ENCODE measurements at regions not wholly inside any gene's neighbourhood (a gene's known extent, or its start where the extent isn't known, plus 50 kb on each side); places are given as distances from the start of the nearest gene placed in this dataset.
"Not testable (repeated sequence)": the region's sequence is repeated elsewhere in the genome, so short reads cannot be mapped to it uniquely, and the experiment has no call there.

DNA sequence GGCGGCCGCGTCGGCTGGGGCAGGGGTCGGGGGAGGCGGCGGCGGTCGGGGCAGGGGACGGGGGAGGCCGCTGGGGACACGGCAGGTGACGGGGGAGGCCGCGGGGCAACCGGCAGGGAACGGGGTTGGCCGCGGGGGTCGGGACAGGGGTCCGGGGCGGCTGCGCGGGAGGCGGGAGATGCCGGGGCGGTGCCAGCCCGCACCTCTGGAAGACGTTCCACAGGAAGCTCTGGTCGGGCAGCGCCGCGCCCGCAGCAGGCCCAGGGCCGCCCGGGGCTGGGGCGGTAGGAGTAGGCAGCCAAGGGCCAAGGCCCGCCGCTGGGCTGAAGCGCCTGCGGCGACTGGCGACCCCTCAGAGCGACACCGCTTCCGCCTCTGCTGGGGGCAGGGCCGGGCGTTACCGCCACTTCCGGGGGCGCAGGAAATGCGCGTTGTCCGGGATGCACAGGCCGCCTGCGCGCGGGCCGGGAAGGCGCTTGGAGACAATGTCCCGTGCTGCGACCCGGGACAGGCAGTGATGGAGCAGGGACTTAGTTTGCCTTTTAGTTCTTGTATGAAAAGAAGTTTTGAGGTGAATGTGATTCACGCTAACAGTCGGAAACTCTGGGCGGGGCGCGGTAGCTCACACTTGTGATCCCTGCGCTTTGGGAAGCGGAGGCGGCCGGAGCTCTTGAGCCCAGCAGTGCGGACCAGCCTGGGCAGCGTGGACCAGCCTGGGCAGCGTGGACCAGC lies 110.0 kb upstream of the LPCAT1 start:
- DNase-seq = peak; percentile 79

DNA sequence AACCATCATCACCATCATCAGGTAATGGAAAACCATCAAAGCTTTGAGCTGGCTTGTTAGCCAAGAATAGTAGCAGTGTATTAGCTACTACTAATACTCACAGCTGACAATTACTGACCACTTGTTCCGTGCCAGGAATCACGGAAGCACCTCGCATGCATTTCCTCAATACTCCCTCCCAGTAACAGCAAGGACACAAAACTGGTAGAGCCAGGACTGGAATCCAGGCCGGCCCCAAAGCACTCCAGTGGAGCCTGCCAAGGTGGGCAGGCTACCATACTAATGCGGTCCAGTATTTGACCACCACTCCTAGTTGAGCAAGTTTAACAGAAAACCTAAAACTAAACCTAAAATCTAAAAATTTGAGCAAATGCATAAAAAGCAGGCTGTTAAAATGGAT lies 107.2 kb upstream of the LPCAT1 start:
- not testable (repeated sequence) for DNase-seq

DNA sequence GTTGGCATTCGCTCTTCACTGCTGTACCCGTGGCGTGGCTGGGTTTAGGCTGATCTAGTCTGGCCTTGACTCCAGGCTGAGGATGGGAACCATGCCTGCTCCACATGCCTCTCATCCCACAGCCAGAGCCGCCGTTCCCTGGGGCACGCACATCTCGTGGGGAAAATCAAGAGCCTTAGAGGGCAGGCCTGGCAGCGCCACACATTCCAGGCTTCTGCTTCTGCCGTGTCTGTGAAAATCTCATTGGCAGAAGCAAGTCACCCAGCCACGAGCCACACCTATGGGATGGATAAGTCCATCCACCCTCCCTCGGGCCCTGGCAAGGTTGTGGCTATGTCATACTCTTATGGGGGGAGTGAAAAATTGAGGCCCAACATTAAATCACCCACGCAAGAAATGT lies 102.6 kb upstream of the LPCAT1 start:
- not testable (repeated sequence) for DNase-seq

DNA sequence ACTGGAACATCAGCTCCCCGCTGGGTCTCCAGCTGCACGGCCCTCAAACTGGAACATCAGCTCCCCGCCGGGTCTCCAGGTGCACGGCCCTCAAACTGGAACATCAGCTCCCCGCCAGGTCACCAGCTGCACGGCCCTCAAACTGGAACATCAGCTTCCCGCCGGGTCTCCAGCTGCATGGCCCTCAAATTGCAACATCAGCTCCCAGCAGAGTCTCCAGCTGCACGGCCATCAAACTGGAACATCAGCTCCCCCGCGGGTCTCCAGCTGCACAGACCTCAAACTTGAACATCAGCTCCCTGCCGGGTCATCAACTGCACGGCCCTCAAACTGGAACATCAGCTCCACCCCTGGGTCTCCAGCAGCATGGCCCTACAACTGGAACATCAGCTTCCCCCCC lies 95.8 kb upstream of the LPCAT1 start:
- not testable (repeated sequence) for DNase-seq

DNA sequence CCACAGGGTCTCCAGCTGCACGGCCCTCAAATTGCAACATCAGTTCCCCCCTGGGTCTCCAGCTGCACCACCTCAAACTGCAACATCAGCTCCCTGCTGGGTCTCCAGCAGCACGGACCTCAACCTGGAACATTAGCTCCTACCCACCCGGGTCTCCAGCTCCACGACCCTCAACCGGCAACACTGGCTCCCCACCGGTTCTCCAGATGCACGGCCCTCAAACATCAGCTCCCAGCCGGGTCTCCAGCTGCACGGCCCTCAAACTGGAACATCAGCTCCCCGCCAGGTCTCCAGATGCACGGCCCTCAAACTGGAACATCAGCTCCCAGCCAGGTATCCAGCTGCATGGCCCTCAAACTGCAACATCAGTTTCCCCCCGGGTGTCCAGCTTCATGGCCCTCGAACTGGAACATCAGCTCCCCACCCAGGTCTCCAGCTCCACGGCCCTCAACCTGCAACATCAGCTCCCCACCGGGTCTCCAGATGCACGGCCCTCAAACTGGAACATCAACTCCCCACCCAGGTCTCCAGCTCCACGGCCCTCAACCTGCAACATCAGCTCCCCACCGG lies 94.6 kb upstream of the LPCAT1 start:
- not testable (repeated sequence) for DNase-seq

DNA sequence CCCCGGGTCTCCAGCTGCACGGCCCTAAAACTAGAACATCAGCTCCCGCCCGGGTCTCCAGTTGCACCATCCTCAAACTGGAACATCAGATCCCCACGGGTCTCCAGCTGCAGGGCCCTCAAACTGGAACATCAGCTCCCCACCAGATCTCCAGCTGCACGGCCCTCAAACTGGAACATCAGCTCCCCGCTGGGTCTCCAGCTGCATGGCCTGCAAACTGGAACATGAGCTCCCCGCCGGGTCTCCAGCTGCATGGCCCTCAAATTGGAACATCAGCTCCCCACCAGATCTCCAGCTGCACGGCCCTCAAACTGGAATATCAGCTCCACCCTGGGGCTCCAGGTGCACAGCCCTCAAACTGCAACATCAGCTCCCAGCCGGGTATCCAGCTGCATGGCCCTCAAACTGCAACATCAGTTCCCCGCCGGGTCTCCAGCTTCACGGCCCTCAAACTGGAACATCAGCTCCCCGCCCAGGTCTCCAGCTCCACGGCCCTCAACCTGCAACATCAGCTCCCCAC lies 93.5 kb upstream of the LPCAT1 start:
- DNase-seq = not testable (repeated sequence)

DNA sequence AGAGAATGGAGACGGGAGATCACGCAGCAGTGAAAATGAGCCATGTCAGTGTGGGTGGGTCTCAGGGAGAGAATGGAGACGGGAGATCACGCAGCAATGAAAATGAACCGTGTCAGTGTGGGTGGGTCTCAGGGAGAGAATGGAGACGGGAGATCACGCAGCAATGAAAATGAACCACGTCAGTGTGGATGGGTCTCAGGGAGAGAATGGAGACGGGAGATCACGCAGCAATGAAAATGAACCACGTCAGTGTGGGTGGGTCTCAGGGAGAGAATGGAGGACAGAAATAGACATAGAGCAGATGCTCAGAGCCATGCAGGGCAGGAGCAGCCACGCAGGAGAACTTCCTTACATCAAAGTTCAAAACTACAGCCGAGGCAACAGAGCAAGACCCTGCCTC lies 89.8 kb upstream of the LPCAT1 start:
- DNase-seq = not testable (repeated sequence)

DNA sequence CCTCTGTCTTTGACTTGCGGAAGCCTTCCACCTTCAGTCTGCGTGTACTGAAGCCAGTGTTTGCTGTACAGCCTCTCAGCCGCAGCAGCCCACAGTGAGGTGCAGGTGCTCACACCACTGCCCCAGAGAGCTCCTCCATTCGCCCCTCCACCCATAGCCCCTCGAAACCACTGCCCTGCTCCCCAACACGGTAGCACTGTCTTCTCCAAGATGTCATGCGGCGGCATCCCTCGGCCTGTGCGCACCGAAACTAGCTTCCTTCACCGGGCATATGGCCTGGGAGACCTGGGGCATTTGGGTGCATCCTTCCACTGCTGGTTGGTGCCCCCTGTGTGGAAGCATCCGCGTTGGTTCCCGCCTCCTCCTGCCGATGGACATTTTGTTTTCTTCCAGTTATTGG lies 86.8 kb upstream of the LPCAT1 start:
- DNase-seq = not testable (repeated sequence)

DNA sequence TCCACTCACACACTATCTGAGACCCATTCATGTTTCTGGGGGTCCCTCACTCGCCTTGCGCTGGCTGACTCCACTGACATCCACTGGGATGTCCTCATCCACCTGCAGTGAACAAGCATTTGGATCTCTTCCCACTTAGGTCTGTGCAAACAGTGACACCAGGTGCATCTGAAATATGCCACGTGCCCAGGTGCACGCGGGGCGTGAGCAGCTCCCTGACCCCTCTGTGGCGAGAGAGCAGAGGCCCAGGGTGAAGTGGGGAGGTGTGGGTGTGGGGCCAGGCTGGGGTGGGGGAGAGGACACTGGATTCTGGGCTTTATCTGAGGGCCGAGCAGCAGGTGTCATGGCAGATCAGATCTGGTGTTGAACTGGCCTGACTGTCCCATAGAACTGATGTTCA lies 85.4 kb upstream of the LPCAT1 start:
- not testable (repeated sequence) for DNase-seq

DNA sequence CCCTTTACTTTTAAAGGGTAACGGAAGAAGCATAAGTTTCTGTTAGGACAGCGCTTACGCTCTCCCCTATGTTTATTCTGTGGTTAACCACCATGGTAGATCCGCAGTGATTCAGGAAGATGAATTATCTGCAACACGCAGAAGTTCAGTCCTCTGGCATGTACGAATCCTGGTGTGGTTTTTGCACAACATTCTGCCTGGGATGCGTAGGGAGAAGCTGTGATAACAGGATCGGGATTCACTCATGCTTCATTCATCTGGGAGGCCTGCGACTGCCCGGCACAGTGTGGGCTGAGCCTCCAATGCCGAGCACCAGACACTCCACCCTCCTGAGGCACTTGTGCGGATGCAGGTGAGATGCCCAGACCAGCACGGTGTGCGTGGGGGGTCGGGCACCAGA lies 84.6 kb upstream of the LPCAT1 start:
- DNase-seq = not testable (repeated sequence)

DNA sequence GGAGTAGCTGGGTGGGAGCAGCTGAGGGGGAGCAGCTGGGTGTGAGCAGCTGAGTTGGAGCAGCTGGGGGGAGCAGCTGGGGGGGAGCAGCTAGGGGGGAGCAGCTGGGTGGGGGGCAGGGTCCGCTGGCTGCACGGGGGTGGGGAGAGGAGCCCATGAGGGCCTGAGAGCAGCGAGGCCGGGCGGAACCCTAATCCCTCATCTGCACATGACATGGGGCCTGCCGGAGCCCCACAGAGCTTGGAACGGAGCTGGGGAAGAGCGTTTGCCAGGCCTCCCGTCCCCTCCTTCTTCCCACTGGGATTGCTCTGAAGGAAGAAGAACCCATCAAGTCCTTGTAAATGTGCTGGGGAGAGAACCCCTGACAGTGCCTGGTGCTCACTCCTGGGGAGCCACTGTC lies 83.2 kb upstream of the LPCAT1 start:
- not testable (repeated sequence) for DNase-seq

DNA sequence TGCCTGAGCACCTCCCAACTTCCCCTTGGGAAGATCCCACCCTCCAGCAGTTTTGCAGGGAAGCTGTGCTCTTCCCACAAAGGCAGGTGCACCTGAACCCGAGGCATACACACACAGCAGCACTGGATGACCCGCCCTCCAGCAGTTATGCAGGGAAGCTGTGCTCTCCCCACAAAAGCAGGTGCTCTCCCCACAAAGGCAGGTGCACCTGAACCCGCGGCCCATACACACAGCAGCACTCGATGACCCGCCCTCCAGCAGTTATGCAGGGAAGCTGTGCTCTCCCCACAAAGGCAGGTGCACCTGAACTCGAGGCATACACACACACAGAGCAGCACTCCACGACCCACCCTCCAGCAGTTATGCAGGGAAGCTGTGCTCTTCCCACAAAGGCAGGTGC lies 80.2 kb upstream of the LPCAT1 start:
- not testable (repeated sequence) for DNase-seq

DNA sequence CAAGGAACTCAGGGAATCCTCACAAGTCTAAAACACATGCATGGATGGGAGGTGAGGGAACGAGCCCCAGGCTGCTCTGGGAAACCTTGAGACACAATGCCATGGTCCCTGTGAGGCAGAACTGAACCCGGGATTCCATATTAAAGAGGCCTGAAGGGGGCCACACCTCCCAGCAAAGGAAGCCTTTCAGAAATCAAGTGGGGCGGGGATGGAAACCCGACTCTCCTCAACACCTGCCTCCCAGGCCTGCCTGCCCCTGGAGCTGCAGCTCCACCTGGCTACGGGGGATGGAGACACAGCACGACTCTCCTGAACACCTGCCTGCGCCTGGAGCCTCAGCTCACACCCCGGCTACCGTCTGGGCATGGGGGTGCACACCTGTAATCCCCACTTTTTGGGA lies 77.8 kb upstream of the LPCAT1 start:
- not testable (repeated sequence) for DNase-seq

DNA sequence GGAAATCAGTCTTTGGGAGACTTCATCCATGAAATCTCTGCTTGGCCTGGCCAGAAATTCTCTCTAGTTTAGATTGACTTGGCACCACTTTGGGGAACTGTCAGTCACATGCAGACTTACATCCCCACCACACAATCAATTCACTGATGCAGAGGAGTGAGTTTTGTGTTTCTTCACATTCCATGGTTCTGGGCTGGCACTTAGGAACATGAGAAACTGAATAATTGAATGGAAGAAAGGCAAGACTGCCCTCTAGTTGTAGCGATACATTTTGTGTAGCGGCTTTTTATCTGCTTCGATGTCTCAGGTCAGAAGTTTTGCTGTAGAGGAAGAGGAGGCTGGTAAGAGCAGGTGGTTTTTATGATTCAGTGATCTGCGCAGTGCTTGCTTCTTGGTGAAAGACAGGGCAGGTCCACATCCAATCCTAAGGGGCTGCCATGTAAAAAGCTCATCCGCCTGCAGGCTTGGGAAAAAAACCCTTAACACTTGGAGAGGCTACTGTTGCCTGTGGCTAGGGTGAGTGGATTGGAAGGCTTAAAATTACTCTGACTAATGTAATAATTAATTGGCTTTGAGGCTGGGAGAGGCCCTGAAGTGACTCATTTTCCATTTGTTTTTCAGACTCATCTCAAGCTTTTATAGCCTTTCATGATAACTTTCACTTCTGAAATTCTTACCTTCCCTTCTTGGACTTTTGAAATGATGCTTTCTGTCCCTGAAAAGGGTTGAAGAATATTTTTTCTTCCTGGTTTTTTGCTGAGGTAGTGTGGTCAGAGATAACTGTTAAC lies 75.4 kb upstream of the LPCAT1 start:
- not testable (repeated sequence) for DNase-seq

DNA sequence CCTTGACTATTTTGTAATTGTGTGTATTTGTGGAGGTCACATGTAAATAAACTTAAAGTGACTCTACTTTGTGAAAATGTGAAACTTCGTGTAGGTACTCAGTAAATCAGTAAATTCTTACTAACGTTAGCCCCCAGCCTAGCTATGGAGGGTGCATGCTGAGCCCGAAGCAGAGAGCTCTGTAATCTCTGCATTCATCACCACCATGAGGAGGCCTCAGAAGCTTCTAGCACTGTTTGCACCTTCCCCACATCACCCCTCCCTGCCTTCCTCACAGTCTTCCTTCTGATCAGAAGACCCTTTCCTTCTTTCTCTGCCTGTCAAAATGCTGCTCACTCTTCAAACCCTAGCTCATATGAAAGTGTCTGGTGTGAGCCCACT lies 73.3 kb upstream of the LPCAT1 start:
- not testable (repeated sequence) for DNase-seq

DNA sequence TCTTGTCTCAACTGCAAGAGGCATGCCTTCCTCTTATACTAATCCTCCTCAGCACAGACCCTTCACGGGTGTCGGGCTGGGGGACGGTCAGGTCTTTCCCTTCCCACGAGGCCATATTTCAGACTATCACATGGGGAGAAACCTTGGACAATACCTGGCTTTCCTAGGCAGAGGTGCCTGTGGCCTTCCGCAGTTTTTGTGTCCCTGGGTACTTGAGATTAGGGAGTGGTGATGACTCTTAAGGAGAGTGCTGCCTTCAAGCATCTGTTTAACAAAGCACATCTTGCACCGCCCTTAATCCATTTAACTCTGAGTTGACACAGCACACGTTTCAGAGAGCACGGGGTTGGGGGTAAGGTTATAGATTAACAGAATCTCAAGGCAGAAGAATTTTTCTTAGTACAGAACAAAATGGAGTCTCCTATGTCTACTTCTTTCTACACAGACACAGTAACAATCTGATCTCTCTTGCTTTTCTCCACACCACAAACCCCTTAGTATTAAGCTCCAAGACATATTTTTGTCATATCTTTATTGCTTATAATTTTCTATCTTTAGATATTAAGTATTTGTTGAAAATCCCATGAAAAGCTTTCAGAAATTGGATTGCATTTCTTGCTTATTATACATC lies 72.8 kb upstream of the LPCAT1 start:
- not testable (repeated sequence) for DNase-seq

DNA sequence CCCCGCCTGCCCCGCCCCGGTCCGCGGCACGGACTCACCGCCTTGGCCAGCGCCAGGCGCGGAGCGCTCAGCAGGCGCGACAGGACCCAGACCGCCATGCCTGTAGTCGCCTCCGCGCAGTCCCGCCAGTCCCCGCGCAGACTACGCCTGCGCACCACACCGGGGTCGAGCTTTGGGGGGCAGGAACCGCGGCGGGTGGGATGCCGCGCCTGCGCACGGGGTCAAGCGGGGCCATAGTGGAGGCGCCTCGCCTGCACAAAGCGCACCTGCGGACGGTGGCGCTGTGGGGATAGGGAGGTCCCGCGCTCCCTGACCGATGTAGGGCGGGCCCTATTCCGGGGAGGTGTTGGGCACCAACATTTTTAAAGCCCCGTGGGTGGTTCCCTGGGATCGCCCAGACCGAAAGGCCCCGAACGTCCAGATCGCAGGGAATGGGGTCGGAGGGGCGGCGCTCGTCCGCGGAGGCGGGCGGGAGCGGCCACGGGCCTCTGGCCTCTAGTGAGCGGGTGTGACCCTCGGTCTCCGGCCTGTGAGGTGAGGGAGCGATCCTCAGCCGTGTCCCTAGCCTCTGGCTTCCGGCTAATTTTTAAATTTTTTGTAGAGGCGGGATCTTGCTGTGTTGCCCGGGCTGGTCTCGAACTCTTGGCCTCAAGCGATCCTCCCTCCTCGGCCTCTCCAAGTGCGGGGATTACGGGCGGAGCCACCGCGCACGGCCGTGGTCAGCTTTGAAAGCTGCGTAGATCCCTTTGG lies 70.8 kb upstream of the LPCAT1 start:
- DNase-seq = peak; percentile 49

DNA sequence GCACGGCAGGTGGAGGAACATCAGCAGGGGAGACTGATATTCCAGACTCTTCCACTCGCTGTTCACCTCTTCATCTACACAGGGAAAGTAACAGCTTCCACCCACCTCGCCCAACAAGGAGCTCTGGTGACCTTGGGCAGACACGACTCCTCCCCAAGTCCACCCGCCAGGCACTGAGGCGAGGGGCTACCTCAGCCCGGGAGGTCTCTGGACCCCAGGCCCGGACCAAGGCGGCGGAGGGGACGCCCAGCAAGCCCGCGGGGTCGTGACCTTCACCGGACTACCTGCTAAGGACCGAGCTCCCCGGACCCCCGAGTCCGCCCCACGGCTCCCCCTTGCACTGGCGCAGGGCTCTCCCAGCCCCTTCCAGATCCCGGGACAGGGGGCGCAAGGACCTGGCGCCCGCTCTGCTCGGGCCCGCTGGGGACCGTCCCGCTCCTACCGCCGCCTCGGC lies 70.2 kb upstream of the LPCAT1 start:
- DNase-seq = no peak

DNA sequence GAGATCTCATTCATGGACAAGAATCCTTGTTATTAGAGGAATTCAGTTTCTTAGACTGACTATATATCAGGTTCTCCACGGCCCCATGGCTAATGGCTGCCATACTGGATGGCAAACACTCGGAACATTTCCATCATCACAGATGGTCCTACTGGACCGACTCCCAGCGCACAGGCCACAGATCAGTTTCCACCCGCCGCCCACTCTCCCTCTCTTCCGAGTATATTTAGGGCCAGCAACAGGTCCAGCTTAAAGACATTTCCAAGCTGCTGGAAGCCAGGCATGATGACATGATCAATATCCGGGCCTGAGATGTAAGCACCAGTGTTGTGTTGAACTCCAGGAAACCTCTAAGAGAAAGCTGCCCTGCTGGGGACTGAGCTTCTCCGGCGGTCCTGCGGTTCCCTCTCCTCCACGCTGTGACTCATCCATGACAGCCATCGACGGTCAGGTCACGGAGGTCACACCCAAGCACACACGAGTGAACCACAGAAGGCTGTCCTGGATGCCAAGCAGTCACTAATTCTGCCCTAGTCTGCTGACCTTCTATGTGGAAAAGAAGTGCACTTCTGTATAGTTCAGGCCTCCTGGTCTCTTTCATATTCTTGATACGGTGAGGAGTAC lies 64.4 kb upstream of the LPCAT1 start:
- DNase-seq = not testable (repeated sequence)

DNA sequence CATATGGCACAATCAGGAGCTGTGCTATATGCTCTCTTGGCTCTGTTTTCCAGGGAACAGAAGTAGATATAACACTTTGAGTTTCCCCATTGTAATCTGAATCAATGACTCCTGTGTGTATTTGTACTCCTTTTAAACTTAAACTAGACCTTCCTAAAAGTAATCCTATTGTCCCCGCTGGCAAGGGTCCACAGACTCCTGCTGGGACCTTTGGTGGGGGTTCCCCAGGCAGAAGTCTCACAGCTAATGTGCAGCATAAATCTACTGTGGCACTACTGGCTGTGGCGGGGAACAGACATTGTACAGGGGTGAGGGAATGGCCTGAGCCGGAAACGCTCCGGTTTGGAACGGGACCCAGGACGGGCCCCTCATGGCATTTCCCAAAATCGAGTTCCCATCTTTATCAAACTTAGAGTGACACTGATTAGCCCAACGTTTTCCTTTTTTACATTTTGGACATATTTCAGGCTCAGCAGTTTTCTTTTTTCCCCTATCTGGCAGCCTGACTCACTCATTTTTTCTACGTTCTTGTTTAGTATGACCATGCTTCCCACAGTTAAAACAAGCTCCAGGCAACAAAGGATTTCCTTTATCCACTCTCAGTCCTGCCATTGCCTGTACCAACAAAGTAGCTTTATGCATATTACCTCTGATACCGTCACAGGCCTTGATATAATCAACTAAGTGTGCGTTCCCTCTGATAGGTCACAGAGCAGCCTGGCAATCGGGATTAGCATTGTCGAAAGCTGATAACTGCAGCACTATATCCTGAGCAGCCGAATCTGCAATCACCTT lies 59.5 kb upstream of the LPCAT1 start:
- not testable (repeated sequence) for DNase-seq

DNA sequence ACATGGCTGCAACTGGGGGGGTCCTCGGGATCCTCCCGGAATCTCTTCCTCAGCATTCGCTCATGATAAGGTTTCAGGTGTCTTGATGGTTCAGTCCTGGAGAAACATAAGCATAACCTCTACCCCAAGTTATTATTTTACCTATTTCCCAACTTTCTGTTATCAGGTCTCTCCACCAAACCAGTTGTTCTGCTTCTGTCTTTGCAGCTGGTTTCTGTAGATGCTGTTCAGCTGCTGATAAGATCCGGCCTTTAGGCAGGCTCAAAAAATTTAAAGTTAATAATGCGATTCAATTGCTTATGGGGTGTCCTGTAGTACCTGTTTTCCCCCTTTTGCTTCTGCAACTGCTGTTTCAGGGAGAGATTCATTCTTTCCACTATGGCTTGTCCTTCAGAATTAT lies 55.6 kb upstream of the LPCAT1 start:
- not testable (repeated sequence) for DNase-seq
